ENCODE measurements at regions not wholly inside any gene's neighbourhood (a gene's known extent, or its start where the extent isn't known, plus 50 kb on each side); places are given as distances from the start of the nearest gene placed in this dataset.
"Not testable (repeated sequence)": the region's sequence is repeated elsewhere in the genome, so short reads cannot be mapped to it uniquely, and the experiment has no call there.

GRCh38 chr6:79431537-79431933, 105.7 kb downstream of the LCA5 start:
- no peak for DNase-seq

GRCh38 chr6:79430913-79431536, 106.2 kb downstream of the LCA5 start:
- no peak for DNase-seq

- no peak for DNase-seq
Measured at GRCh38 chr6:79427721-79428120, 109.5 kb downstream of the LCA5 start.

GRCh38 chr6:79426625-79427278, 110.5 kb downstream of the LCA5 start:
- no peak for DNase-seq

GRCh38 chr6:79425589-79426311, 111.5 kb downstream of the LCA5 start:
- DNase-seq, result no peak

- DNase-seq, result no peak
Measured at GRCh38 chr6:79423216-79423615, 114.0 kb downstream of the LCA5 start.

GRCh38 chr6:79422666-79423065, 114.6 kb downstream of the LCA5 start:
- no peak for DNase-seq

- no peak for DNase-seq
Measured at GRCh38 chr6:79421707-79422484, 115.3 kb downstream of the LCA5 start.

- no peak for DNase-seq
Measured at GRCh38 chr6:79421001-79421411, 116.2 kb downstream of the LCA5 start.

- no peak for DNase-seq
Measured at GRCh38 chr6:79420054-79420453, 117.2 kb downstream of the LCA5 start.

- no peak for DNase-seq
Measured at GRCh38 chr6:79416931-79417330, 120.3 kb downstream of the LCA5 start.

GRCh38 chr6:79413562-79414002, 123.6 kb downstream of the LCA5 start:
- no peak for DNase-seq

- no peak for DNase-seq
Measured at GRCh38 chr6:79410806-79411205, 126.4 kb downstream of the LCA5 start.

GRCh38 chr6:79408256-79408974, 128.8 kb downstream of the LCA5 start:
- no peak for DNase-seq

- no peak for DNase-seq
Measured at GRCh38 chr6:79404677-79405076, 132.6 kb downstream of the LCA5 start.

GRCh38 chr6:79404261-79404660, 133.0 kb downstream of the LCA5 start:
- DNase-seq, result no peak

- DNase-seq, result no peak
Measured at GRCh38 chr6:79403563-79403962, 133.7 kb downstream of the LCA5 start.

- DNase-seq, result no peak
Measured at GRCh38 chr6:79403086-79403485, 134.1 kb downstream of the LCA5 start.

GRCh38 chr6:79399499-79399898, 137.7 kb downstream of the LCA5 start:
- DNase-seq, result no peak

- DNase-seq, result not testable (repeated sequence)
Measured at GRCh38 chr6:79398617-79399016, 138.6 kb downstream of the LCA5 start.

GRCh38 chr6:79396625-79397024, 140.6 kb downstream of the LCA5 start:
- DNase-seq, result no peak

- DNase-seq, result no peak
Measured at GRCh38 chr6:79394690-79395089, 142.5 kb downstream of the LCA5 start.

- no peak for DNase-seq
Measured at GRCh38 chr6:79392094-79392493, 145.1 kb downstream of the LCA5 start.
